OCI-LY7 (cell line): ENCODE measurements at regions not wholly inside any gene's neighbourhood (a gene's known extent, or its start where the extent isn't known, plus 50 kb on each side); places are given as distances from the start of the nearest gene placed in this dataset.

ENCODE experiments used
- CTCF ChIP-seq: fragments of 200-600 bp; sonication (generic); conservative IDR thresholded peaks from 2 replicates; pipeline ENCODE4 v1.5.1; 2014; ENCODE audit warnings: mild to moderate bottlenecking, antibody characterized with exemption, low read length, moderate library complexity, mixed read lengths
- EZH2phosphoT487 ChIP-seq: fragments of 200-600 bp; sonication (generic); IDR thresholded peaks from 2 replicates; pipeline ENCODE4 v1.6.1; 2018; ENCODE audit warnings: low read depth, borderline replicate concordance, mild to moderate bottlenecking, mixed run types, antibody characterized with exemption, low read length, moderate library complexity, mixed read lengths

DNA sequence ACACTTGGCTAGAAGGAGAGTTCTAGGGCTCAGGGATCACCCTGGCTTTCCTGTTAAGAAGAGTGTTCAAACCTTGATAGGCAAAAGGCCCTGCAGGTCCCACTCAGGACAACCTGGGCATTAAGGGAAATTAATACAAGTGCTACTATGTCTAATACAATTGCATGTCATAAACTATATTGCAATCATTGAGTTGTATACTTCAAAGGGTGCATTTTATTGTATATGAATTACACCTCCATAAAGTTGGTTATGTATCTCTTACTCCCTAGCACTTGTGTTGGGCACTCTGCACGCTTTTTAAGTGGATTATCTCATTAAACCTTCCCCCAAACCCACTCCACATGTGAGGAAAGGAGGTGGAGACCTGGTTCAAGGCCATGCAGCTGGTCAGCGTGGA is 172.1 kb upstream of the GLI2 start:
- TF ChIP-seq CTCF, result no peak
- no peak for TF ChIP-seq EZH2phosphoT487
